Pancreas (tissue), 10 donors: ENCODE measurements at regions not wholly inside any gene's neighbourhood (a gene's known extent, or its start where the extent isn't known, plus 50 kb on each side); places are given as distances from the start of the nearest gene placed in this dataset.
"Not testable (repeated sequence)": the region's sequence is repeated elsewhere in the genome, so short reads cannot be mapped to it uniquely, and the experiment has no call there.

Source experiments
- ATAC-seq, 4 donors: fragments of 200-7000 bp; cut with Tn5 transposase; one replicate each; pipeline versions ENCODE4 v1.8.0 to v1.9.1; 2020; ENCODE audit warnings: mild to moderate bottlenecking in 4 of 4, moderate library complexity in 4 of 4
- DNase-seq, 6 donors: peaks; one replicate each; pipeline ENCODE4 v3.0.0-alpha.2; 2020
- FAIRE-seq: peaks from 2 replicates; lab custom pipeline; 2012; peaks lifted over from hg19 to GRCh38; lab: Jason Lieb, UNC
- H3K27ac ChIP-seq, 4 donors: fragments of 200-600 bp; sonication (generic); 1 replicate in 3 of 4; 2 replicates in 1 of 4; pipeline versions ENCODE4 v1.5.0 to v1.8.0; 2020
- H3K27me3 ChIP-seq, 4 donors: fragments of 200-600 bp; one replicate each; pipeline ENCODE4 v1.8.0; 2021
- H3K36me3 ChIP-seq, 3 donors: fragments of 200-600 bp; sonication (generic) in 1 of 3; one replicate each; pipeline versions ENCODE4 v1.5.0 to v1.8.0; 2020 to 2021
- H3K4me1 ChIP-seq, 3 donors: fragments of 200-600 bp; one replicate each; pipeline ENCODE4 v1.8.0; 2021
- H3K4me3 ChIP-seq, 4 donors: fragments of 200-600 bp; sonication (generic) in 2 of 4; one replicate each; pipeline versions ENCODE4 v1.5.0 to v1.8.0; 2020 to 2021
- H3K9me3 ChIP-seq, 4 donors: fragments of 200-600 bp; one replicate each; pipeline ENCODE4 v1.8.0; 2021
- CTCF ChIP-seq, 4 donors: fragments of 200-600 bp; sonication (generic) in 3 of 4; IDR thresholded peaks; one replicate each; pipeline versions ENCODE4 v1.5.0 to v1.8.0; 2021; ENCODE audit warnings: antibody characterized with exemption in 4 of 4
- WGBS, 2 donors: extraction: QIAGEN DNeasy Blood & Tissue Kit; methylation state at CpG; one replicate each; pipeline ENCODE4 v1.1.7; 2013; 5-methylcytosine and 5-hydroxymethylcytosine counted together
- intact Hi-C, 3 donors: fragments of 100-400 bp; cut with DNase I; formaldehyde crosslinking; loops; one replicate each; pipeline versions ENCODE4 v1.11.1 to v1.14.2; 2022
- donor health status: healthy with polysubstance abuse.
- donor health status: DM: no; HTN: no; CAD: no; lungs with moderate emphysema.
- donor health status: DM: no; HTN: no; CAD: no.
- donor health status: control.
- donor health status: control.
- donor health status: Bipolar disorder and iron deficiency.
- donor health status: DM: yes; HTN: yes; CAD: no.
- donor health status: DM: no; HTN: no; CAD: no.
- donor health status: DM: no; HTN: no; CAD: no.
- donor health status: DM: yes; HTN: yes; CAD: no.

- H3K4me1 ChIP-seq = no peaks in the 10 kb centered on the region
- intact Hi-C loops = no loop called here
- peaks cover 0 to 3% (median 0%) of the 10 kb centered on the region in 4 donors for H3K27me3 ChIP-seq
- FAIRE-seq (no peak), ATAC-seq (no peak), DNase-seq (no peak)
- H3K4me3 ChIP-seq = no peak overlapping the region
- H3K9me3 ChIP-seq = no peaks in the 10 kb centered on the region
- no peaks in the 10 kb centered on the region for H3K36me3 ChIP-seq
- WGBS, 2 donors = 33 to 34% methylated on average over 1 of the region's 1 CpG
- TF ChIP-seq CTCF (IDR thresholded peaks at IDR 0.05) = no peak
- H3K27ac ChIP-seq = no peak overlapping the region
Observed at GRCh38 chr20:54922096-54922495, 446.7 kb downstream of the DOK5 start.

DNA sequence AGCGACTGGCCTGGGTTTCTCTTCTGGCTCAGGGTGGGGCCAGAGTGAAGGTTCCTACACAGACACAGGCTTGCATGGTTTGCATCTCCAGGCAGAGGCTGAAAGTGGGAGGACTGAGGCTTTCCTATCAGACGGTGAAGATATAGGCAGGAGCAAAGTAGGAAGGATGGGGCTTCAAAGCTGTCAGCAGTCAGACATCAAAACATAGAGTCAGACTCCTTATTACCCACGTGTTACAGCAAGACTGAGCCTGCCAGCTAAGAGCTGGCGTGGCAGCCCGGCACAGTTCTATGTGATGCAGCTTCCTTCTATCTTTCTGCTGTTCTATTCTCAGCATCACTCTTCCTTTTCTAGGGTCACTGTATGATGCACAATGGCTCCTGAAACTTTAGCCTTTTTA, 445.1 kb downstream of the DOK5 start:
- H3K36me3 ChIP-seq = no peaks in the 10 kb centered on the region
- DNase-seq = no peak
- no peak for TF ChIP-seq CTCF (IDR thresholded peaks at IDR 0.05)
- no peaks in the 10 kb centered on the region for H3K27me3 ChIP-seq
- H3K4me1 ChIP-seq = no peaks in the 10 kb centered on the region
- WGBS, 2 donors = 51 to 64% methylated on average over 5 of the region's 5 CpGs
- no peaks in the 10 kb centered on the region for H3K9me3 ChIP-seq
- no peak overlapping the region for H3K27ac ChIP-seq
- no peak overlapping the region for H3K4me3 ChIP-seq
- ATAC-seq = no peak
- intact Hi-C loops = no loop called here
- no peak for FAIRE-seq

DNA sequence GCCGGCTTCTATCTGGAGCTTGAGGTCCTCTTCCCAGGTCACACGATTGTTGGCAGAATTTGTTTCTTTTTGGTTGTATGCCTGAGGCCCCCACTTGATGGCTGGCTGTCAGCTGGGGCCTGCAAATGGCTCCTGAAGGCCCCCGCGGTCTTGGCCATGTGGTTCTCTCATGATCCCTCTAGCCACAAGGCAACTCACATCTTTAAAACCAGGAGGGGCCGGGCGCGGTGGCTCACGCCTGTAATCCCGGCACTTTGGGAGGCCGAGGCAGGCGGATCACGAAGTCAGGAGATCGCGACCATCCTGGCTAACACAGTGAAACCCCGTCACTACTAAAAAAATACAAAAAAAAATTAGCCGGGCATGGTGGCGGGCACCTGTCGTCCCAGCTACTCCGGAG, 443.6 kb downstream of the DOK5 start:
- FAIRE-seq, ATAC-seq, H3K27me3 ChIP-seq: not testable (repeated sequence)

DNA sequence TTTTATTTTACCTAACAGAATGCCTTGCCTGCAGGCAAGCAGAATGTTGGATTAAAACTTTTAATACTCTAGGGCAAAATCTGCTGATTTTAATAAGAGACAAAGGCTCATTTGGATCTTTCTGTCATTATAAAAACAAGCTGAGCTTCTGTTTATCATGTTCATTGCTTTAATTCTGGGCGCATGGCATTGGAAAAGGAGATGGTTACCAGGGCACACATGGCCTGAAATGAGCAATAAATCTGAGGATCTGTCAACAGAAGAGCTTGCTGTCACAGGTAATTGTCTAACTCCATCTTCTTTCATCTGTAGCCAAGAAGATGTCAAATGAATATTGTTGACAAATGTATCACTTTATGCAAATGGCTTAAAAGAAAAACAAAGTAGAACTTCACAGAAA, 439.6 kb downstream of the DOK5 start:
- DNase-seq (no peak), FAIRE-seq (no peak)

More for the DNA sequence above, 443.6 kb downstream of the DOK5 start:
- WGBS, 2 donors = 77 to 92% methylated on average over 19 of the region's 19 CpGs
- DNase-seq, H3K36me3 ChIP-seq, H3K4me3 ChIP-seq, intact Hi-C loops, H3K27ac ChIP-seq, H3K4me1 ChIP-seq, H3K9me3 ChIP-seq: not testable (repeated sequence)

GRCh38 chr20:54909702-54910101, 434.3 kb downstream of the DOK5 start:
- no peaks in the 10 kb centered on the region for H3K36me3 ChIP-seq
- no peak for FAIRE-seq
- TF ChIP-seq CTCF (IDR thresholded peaks at IDR 0.05) = no peak
- H3K4me1 ChIP-seq = no peaks in the 10 kb centered on the region
- H3K27ac ChIP-seq = no peak overlapping the region
- H3K4me3 ChIP-seq = no peak overlapping the region
- WGBS, 2 donors = 80 to 88% methylated on average over 2 of the region's 2 CpGs
- no peak for ATAC-seq
- H3K9me3 ChIP-seq = no peaks in the 10 kb centered on the region
- intact Hi-C loops = no loop called here
- H3K27me3 ChIP-seq = no peaks in the 10 kb centered on the region
- no peak for DNase-seq

More for the DNA sequence above, 439.6 kb downstream of the DOK5 start:
- Histone ChIP-seq H3K9me3 (no peaks in the 10 kb centered on the region), H3K4me1 (no peaks in the 10 kb centered on the region), H3K27ac (no peak overlapping the region), H3K36me3 (no peaks in the 10 kb centered on the region), H3K4me3 (no peak overlapping the region), H3K27me3 (no peaks in the 10 kb centered on the region)
- WGBS, 2 donors = 43 to 62% methylated on average over 1 of the region's 1 CpG
- intact Hi-C loops = no loop called here
- no peak for TF ChIP-seq CTCF (IDR thresholded peaks at IDR 0.05)
- no peak for ATAC-seq

- DNase-seq, FAIRE-seq, ATAC-seq, H3K27ac ChIP-seq, H3K9me3 ChIP-seq, H3K4me1 ChIP-seq, intact Hi-C loops, H3K4me3 ChIP-seq, H3K27me3 ChIP-seq, H3K36me3 ChIP-seq: not testable (repeated sequence)
- WGBS, 2 donors = 74 to 77% methylated on average over 5 to 6 of the region's 6 CpGs
Observed at GRCh38 chr20:54906134-54906533, 430.7 kb downstream of the DOK5 start.
